DOHH2 (cell line): ENCODE measurements at regions not wholly inside any gene's neighbourhood (a gene's known extent, or its start where the extent isn't known, plus 50 kb on each side); places are given as distances from the start of the nearest gene placed in this dataset.

ENCODE experiments used
- EZH2phosphoT487 ChIP-seq: fragments of 200-600 bp; sonication (generic); IDR thresholded peaks from 2 replicates; pipeline ENCODE4 v1.6.1; 2017; ENCODE audit warnings: borderline replicate concordance, mild to moderate bottlenecking, antibody characterized with exemption, low read length, moderate library complexity, mixed read lengths
- TF ChIP-seq, protein P1 (sequence below): fragments of 200-600 bp; sonication (generic); IDR thresholded peaks from one replicate; pipeline ENCODE4 v1.5.1; 2014; ENCODE audit warnings: antibody characterized with exemption, mild to moderate bottlenecking, low read depth, low read length; ENCODE audit not compliant: poor library complexity, severe bottlenecking

DNA sequence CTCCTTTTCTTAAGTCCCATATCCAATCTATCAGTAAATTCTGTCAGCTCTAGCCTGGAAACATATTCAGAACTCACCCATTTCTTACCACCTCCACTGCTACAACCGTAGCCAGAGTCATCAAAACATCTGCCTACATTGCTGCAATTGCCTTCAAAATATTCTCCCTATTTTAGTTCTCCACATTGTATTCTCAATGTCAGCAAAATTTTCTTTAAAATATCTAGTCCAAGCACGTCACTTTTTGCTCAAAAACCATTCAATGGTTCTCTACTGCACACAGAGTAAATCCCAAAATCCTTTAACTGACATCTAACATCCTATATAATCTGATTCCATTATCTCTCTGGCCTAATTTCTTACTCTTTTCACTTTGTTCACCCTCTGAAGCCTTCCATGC, 68.5 kb upstream of the ERBB4 start:
- TF ChIP-seq, protein P1, sequence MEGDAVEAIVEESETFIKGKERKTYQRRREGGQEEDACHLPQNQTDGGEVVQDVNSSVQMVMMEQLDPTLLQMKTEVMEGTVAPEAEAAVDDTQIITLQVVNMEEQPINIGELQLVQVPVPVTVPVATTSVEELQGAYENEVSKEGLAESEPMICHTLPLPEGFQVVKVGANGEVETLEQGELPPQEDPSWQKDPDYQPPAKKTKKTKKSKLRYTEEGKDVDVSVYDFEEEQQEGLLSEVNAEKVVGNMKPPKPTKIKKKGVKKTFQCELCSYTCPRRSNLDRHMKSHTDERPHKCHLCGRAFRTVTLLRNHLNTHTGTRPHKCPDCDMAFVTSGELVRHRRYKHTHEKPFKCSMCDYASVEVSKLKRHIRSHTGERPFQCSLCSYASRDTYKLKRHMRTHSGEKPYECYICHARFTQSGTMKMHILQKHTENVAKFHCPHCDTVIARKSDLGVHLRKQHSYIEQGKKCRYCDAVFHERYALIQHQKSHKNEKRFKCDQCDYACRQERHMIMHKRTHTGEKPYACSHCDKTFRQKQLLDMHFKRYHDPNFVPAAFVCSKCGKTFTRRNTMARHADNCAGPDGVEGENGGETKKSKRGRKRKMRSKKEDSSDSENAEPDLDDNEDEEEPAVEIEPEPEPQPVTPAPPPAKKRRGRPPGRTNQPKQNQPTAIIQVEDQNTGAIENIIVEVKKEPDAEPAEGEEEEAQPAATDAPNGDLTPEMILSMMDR = no peak
- TF ChIP-seq EZH2phosphoT487 = no peak
